Astrocyte (in vitro differentiated cells and primary cell): ENCODE measurements at regions not wholly inside any gene's neighbourhood (a gene's known extent, or its start where the extent isn't known, plus 50 kb on each side); places are given as distances from the start of the nearest gene placed in this dataset.
A peak's percentile ranks its signal among the peaks of the same experiment; 100 is the strongest.

Experiments used
- DNase-seq: peaks from one replicate; pipeline ENCODE4 v3.0.0-alpha.2; 2010; ENCODE audit warnings: low read depth
- FAIRE-seq: peaks from 2 replicates; lab custom pipeline; 2011; peaks lifted over from hg19 to GRCh38; lab: Jason Lieb, UNC
- H2AFZ ChIP-seq: 2 replicates; pipeline ENCODE4 v1.6.0; 2012; ENCODE audit warnings: low read depth, low read length, inconsistent platforms
- H3K27ac ChIP-seq: 2 replicates; pipeline ENCODE4 v1.5.1; 2011; ENCODE audit warnings: low read depth, low read length, inconsistent platforms
- H3K27me3 ChIP-seq: 2 replicates; pipeline ENCODE4 v1.6.0; 2011; ENCODE audit warnings: low read length, inconsistent platforms; ENCODE audit not compliant: insufficient read depth
- H3K36me3 ChIP-seq: 2 replicates; pipeline ENCODE4 v1.5.1; 2011; ENCODE audit warnings: low read length, inconsistent platforms; ENCODE audit not compliant: insufficient read depth
- H3K4me1 ChIP-seq: 2 replicates; pipeline ENCODE4 v1.5.1; 2011; ENCODE audit warnings: low read length, inconsistent platforms; ENCODE audit not compliant: insufficient read depth
- H3K4me2 ChIP-seq: 2 replicates; pipeline ENCODE4 v1.6.0; 2012; ENCODE audit warnings: low read length, inconsistent platforms
- H3K4me3 ChIP-seq: 2 replicates; pipeline ENCODE4 v1.5.1; 2011; ENCODE audit warnings: low read depth, mild to moderate bottlenecking, low read length, inconsistent platforms; ENCODE audit not compliant: insufficient read depth
- H3K79me2 ChIP-seq: 2 replicates; pipeline ENCODE4 v1.6.0; 2012; ENCODE audit warnings: mild to moderate bottlenecking, low read length, inconsistent platforms; ENCODE audit not compliant: insufficient read depth
- H3K9ac ChIP-seq: 2 replicates; pipeline ENCODE4 v1.6.0; 2012; ENCODE audit warnings: mild to moderate bottlenecking, low read length, inconsistent platforms
- H3K9me3 ChIP-seq: 2 replicates; pipeline ENCODE4 v1.5.1; 2012; ENCODE audit warnings: low read depth, mild to moderate bottlenecking, low read length, inconsistent platforms; ENCODE audit not compliant: insufficient read depth
- H4K20me1 ChIP-seq: 2 replicates; pipeline ENCODE4 v1.6.0; 2012; ENCODE audit warnings: low read length, inconsistent platforms; ENCODE audit not compliant: insufficient read depth
- H3K27ac Mint-ChIP-seq: one replicate; pipeline ENCODE4 v1.8.0; 2021; ENCODE audit warnings: mild to moderate bottlenecking, mixed read lengths; ENCODE audit not compliant: unreplicated experiment
- H3K27me3 Mint-ChIP-seq: one replicate; pipeline ENCODE4 v1.8.0; 2021; ENCODE audit warnings: low read depth, mixed read lengths; ENCODE audit not compliant: unreplicated experiment
- H3K36me3 Mint-ChIP-seq: one replicate; pipeline ENCODE4 v1.8.0; 2021; ENCODE audit warnings: low read depth, mixed read lengths; ENCODE audit not compliant: unreplicated experiment
- H3K4me1 Mint-ChIP-seq: one replicate; pipeline ENCODE4 v1.8.0; 2021; ENCODE audit warnings: low read depth, mixed read lengths; ENCODE audit not compliant: unreplicated experiment
- H3K4me3 Mint-ChIP-seq: one replicate; pipeline ENCODE4 v1.8.0; 2021; ENCODE audit warnings: mild to moderate bottlenecking, moderate library complexity, mixed read lengths; ENCODE audit not compliant: unreplicated experiment
- H3K9me3 Mint-ChIP-seq: one replicate; pipeline ENCODE4 v1.8.0; 2021; ENCODE audit warnings: mild to moderate bottlenecking, mixed read lengths; ENCODE audit not compliant: unreplicated experiment
- EZH2 ChIP-seq: IDR thresholded peaks from 2 replicates; pipeline ENCODE4 v1.6.1; 2012; ENCODE audit warnings: mild to moderate bottlenecking, low read length, inconsistent platforms; ENCODE audit not compliant: insufficient read depth
- TF ChIP-seq, protein P1 (sequence below): IDR thresholded peaks from 2 replicates; pipeline ENCODE4 v1.5.1; 2011; ENCODE audit warnings: low read depth, mild to moderate bottlenecking, inconsistent platforms, low read length, moderate library complexity; ENCODE audit not compliant: insufficient read depth

DNA sequence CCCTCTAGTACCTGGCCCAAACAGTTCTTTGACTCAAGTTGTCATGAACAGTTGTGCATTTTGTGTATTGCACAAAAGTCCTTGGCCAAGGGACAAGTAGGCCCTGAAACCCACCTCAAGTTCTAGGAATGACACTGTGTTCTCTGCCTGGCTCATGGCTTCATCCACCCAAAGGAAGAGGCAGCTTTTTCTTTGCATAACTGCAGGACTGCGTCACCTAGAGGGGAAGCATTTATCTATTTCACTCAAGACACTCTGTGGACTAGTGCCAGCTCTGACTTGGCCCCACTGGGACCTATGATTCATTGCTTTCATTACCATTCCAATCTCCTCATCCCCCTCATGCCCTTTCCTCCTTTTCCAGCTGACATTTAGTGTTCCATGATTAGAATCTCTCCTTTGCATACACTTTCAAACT lies 119.3 kb upstream of the SIX2 start:
- TF ChIP-seq EZH2: no peak
- TF ChIP-seq, protein P1, sequence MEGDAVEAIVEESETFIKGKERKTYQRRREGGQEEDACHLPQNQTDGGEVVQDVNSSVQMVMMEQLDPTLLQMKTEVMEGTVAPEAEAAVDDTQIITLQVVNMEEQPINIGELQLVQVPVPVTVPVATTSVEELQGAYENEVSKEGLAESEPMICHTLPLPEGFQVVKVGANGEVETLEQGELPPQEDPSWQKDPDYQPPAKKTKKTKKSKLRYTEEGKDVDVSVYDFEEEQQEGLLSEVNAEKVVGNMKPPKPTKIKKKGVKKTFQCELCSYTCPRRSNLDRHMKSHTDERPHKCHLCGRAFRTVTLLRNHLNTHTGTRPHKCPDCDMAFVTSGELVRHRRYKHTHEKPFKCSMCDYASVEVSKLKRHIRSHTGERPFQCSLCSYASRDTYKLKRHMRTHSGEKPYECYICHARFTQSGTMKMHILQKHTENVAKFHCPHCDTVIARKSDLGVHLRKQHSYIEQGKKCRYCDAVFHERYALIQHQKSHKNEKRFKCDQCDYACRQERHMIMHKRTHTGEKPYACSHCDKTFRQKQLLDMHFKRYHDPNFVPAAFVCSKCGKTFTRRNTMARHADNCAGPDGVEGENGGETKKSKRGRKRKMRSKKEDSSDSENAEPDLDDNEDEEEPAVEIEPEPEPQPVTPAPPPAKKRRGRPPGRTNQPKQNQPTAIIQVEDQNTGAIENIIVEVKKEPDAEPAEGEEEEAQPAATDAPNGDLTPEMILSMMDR: no peak
- H2AFZ ChIP-seq: no peak overlapping the region

DNA sequence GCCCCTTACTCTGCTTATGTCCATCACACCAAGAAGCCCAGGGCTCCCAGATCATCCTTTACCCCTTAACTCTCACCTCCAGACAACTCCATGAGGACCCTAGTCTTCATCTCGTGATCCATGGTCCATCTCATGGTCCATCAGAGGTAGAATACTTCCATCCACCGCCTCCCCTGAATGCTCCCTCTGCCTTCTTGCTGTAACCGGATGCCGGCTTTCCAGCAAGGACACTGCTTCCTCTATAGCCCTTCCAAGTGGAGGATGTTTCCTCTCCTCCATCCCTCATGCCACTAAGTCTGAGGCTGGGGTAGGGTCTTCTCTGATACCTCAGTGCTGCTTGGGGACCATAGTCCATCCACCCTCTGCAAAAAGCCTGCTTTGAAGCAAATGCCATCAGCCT lies 118.6 kb upstream of the SIX2 start:
- H3K27ac ChIP-seq: no peak overlapping the region
- Mint-ChIP-seq H3K27ac (no peak overlapping the region), H3K4me3 (no peak overlapping the region), H3K36me3 (no peaks in the 10 kb centered on the region), H3K4me1 (peaks cover 5% of the 10 kb centered on the region), H3K9me3 (peaks cover 2% of the 10 kb centered on the region), H3K27me3 (peaks cover 9% of the 10 kb centered on the region)
- H3K4me2 ChIP-seq: peak overlapping the region; percentile 66
- TF ChIP-seq EZH2: no peak
- DNase-seq (no peak), FAIRE-seq (no peak)
- H3K27me3 ChIP-seq: no peaks in the 10 kb centered on the region
- no peaks in the 10 kb centered on the region for H3K9me3 ChIP-seq
- peaks cover 22% of the 10 kb centered on the region for H3K4me1 ChIP-seq
- H3K9ac ChIP-seq: no peak overlapping the region
- H3K36me3 ChIP-seq: no peaks in the 10 kb centered on the region
- no peaks in the 10 kb centered on the region for H4K20me1 ChIP-seq
- H3K4me3 ChIP-seq: no peak overlapping the region
- no peaks in the 10 kb centered on the region for H3K79me2 ChIP-seq
- H2AFZ ChIP-seq: no peak overlapping the region

More for the DNA sequence above, 119.3 kb upstream of the SIX2 start:
- no peak overlapping the region for H3K27ac ChIP-seq
- Mint-ChIP-seq H3K27me3 (peaks cover 7% of the 10 kb centered on the region), H3K9me3 (peaks cover 2% of the 10 kb centered on the region), H3K4me3 (no peak overlapping the region), H3K27ac (no peak overlapping the region), H3K36me3 (no peaks in the 10 kb centered on the region), H3K4me1 (peaks cover 5% of the 10 kb centered on the region)
- peak; percentile 90 for FAIRE-seq
- no peak overlapping the region for H3K4me3 ChIP-seq
- H3K36me3 ChIP-seq: no peaks in the 10 kb centered on the region
- H3K4me2 ChIP-seq: peak overlapping the region; percentile 66
- peaks cover 2% of the 10 kb centered on the region for H3K27me3 ChIP-seq
- H4K20me1 ChIP-seq: no peaks in the 10 kb centered on the region
- H3K9me3 ChIP-seq: no peaks in the 10 kb centered on the region
- peak; percentile 95 for DNase-seq
- peaks cover 22% of the 10 kb centered on the region for H3K4me1 ChIP-seq
- H3K79me2 ChIP-seq: no peaks in the 10 kb centered on the region
- H3K9ac ChIP-seq: no peak overlapping the region

DNA sequence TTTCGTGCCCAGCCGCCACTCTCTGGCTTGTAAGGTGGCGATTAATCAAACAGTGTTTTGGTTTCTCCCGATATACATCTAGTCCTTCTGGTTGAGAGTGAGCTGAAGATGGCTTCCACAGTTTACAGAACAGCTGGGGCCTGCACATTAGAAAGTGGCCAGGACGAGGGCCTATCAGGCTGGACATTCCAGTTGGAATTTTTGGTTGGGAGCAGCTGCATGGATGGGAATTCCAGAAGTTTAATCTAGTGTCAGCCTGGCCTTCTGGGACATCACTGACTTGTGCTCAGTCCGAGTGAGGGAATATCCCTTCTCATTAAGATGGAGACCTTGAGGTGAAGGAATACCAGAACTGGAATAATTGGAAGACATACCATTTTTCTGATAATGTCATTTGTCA lies 118.1 kb upstream of the SIX2 start:
- FAIRE-seq (no peak), DNase-seq (no peak)
- Histone ChIP-seq H3K36me3 (no peaks in the 10 kb centered on the region), H4K20me1 (no peaks in the 10 kb centered on the region), H3K9me3 (no peaks in the 10 kb centered on the region), H3K9ac (no peak overlapping the region), H3K27ac (no peak overlapping the region), H3K4me1 (peaks cover 22% of the 10 kb centered on the region), H3K27me3 (no peaks in the 10 kb centered on the region), H2AFZ (no peak overlapping the region), H3K4me3 (no peak overlapping the region), H3K4me2 (no peak overlapping the region), H3K79me2 (no peaks in the 10 kb centered on the region)
- H3K4me3 Mint-ChIP-seq: no peak overlapping the region
- H3K27me3 Mint-ChIP-seq: peaks cover 9% of the 10 kb centered on the region
- H3K36me3 Mint-ChIP-seq: no peaks in the 10 kb centered on the region
- TF ChIP-seq, protein P1: no peak
- no peak for TF ChIP-seq EZH2
- no peak overlapping the region for H3K27ac Mint-ChIP-seq
- H3K4me1 Mint-ChIP-seq: peaks cover 3% of the 10 kb centered on the region
- H3K9me3 Mint-ChIP-seq: peaks cover 2% of the 10 kb centered on the region
